ENCODE measurements at regions not wholly inside any gene's neighbourhood (a gene's known extent, or its start where the extent isn't known, plus 50 kb on each side); places are given as distances from the start of the nearest gene placed in this dataset.

DNA sequence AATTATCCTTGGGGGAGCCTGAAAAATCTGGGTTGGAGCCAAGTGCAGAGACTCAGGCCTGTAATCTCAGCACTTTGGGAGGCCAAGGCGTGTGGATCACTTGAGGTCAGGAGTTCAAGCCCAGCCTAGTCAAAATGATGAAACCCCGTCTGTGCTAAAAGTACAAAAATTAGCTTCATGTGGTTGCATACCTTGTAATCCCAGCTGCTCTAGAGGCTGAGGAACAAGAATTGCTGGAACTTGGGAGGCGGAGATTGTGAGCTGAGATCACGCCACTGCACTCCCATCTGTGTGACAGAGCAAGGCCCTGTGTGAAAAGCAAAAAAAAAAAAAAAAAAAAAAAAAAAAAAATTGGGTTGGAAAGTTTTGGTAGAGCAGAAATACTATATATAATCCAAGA is 1563.6 kb upstream of the PRMT6 start:
- H3K4me1 ChIP-seq (ENCODE audit: control insufficient read depth in 1 of 2, low read depth in 2 of 2): no peaks in the 10 kb centered on the region
- H3K27ac ChIP-seq: no peak overlapping the region
- H3K36me3 ChIP-seq: no peaks in the 10 kb centered on the region
- DNase-seq (ENCODE audit: low spot score): no peak
- no peaks in the 10 kb centered on the region for H3K9me3 ChIP-seq
- no peak for ATAC-seq (ENCODE audit: insufficient number of reproducible peaks, low FRiP score, low read depth)
- TF ChIP-seq, protein P1, sequence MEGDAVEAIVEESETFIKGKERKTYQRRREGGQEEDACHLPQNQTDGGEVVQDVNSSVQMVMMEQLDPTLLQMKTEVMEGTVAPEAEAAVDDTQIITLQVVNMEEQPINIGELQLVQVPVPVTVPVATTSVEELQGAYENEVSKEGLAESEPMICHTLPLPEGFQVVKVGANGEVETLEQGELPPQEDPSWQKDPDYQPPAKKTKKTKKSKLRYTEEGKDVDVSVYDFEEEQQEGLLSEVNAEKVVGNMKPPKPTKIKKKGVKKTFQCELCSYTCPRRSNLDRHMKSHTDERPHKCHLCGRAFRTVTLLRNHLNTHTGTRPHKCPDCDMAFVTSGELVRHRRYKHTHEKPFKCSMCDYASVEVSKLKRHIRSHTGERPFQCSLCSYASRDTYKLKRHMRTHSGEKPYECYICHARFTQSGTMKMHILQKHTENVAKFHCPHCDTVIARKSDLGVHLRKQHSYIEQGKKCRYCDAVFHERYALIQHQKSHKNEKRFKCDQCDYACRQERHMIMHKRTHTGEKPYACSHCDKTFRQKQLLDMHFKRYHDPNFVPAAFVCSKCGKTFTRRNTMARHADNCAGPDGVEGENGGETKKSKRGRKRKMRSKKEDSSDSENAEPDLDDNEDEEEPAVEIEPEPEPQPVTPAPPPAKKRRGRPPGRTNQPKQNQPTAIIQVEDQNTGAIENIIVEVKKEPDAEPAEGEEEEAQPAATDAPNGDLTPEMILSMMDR (IDR thresholded peaks at IDR 0.05): no peak
- no peaks in the 10 kb centered on the region for H3K27me3 ChIP-seq (replicated peaks; ENCODE audit: insufficient read depth)
- no peak overlapping the region for H3K4me3 ChIP-seq

GRCh38 chr1:105516068-105516467 is 1540.4 kb upstream of the PRMT6 start:
- Histone ChIP-seq H3K4me1 (ENCODE audit: control insufficient read depth in 1 of 2, low read depth in 2 of 2) (no peaks in the 10 kb centered on the region), H3K36me3 (no peaks in the 10 kb centered on the region), H3K9me3 (no peaks in the 10 kb centered on the region), H3K27ac (no peak overlapping the region), H3K4me3 (no peak overlapping the region), H3K27me3 (replicated peaks; ENCODE audit: insufficient read depth) (no peaks in the 10 kb centered on the region)
- TF ChIP-seq, protein P1 (IDR thresholded peaks at IDR 0.05): no peak
- no peak for ATAC-seq (ENCODE audit: insufficient number of reproducible peaks, low FRiP score, low read depth)
- no peak for DNase-seq (ENCODE audit: low spot score)

DNA sequence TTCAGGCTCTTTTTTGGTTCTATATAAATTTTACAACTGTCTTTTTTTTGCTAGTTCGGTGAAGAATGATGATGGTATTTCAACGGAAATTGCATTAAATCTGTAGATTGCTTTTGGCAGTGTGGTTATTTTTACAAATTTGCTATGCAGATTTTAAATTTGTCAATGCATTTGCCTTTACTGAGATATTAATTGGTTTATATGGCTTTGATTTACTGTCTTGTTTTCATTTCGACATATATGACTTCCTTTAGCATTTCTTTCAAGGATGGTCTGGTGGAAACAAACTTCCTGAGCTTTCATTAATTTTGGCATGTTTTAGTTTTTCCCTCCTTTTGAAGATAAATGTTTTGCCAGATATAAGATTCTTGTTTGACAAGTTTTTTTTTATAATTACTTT is 1522.5 kb upstream of the PRMT6 start:
- TF ChIP-seq, protein P1 (IDR thresholded peaks at IDR 0.05): no peak
- H3K4me1 ChIP-seq (ENCODE audit: control insufficient read depth in 1 of 2, low read depth in 2 of 2): no peaks in the 10 kb centered on the region
- no peak overlapping the region for H3K27ac ChIP-seq
- H3K9me3 ChIP-seq: no peaks in the 10 kb centered on the region
- no peak overlapping the region for H3K4me3 ChIP-seq
- H3K36me3 ChIP-seq: no peaks in the 10 kb centered on the region
- ATAC-seq (ENCODE audit: insufficient number of reproducible peaks, low FRiP score, low read depth) (no peak), DNase-seq (ENCODE audit: low spot score) (no peak)
- H3K27me3 ChIP-seq (replicated peaks; ENCODE audit: insufficient read depth): no peaks in the 10 kb centered on the region

GRCh38 chr1:105544475-105544874 is 1512.0 kb upstream of the PRMT6 start:
- H3K27ac ChIP-seq: no peak overlapping the region
- no peak for DNase-seq (ENCODE audit: low spot score)
- no peaks in the 10 kb centered on the region for H3K4me1 ChIP-seq (ENCODE audit: control insufficient read depth in 1 of 2, low read depth in 2 of 2)
- no peaks in the 10 kb centered on the region for H3K9me3 ChIP-seq
- H3K36me3 ChIP-seq: no peaks in the 10 kb centered on the region
- TF ChIP-seq, protein P1 (IDR thresholded peaks at IDR 0.05): no peak
- no peaks in the 10 kb centered on the region for H3K27me3 ChIP-seq (replicated peaks; ENCODE audit: insufficient read depth)
- no peak overlapping the region for H3K4me3 ChIP-seq
- ATAC-seq (ENCODE audit: insufficient number of reproducible peaks, low FRiP score, low read depth): no peak

GRCh38 chr1:105556266-105556665 is 1500.2 kb upstream of the PRMT6 start:
- H3K9me3 ChIP-seq: no peaks in the 10 kb centered on the region
- H3K27ac ChIP-seq: no peak overlapping the region
- DNase-seq (ENCODE audit: low spot score): no peak
- no peak for ATAC-seq (ENCODE audit: insufficient number of reproducible peaks, low FRiP score, low read depth)
- H3K4me3 ChIP-seq: no peak overlapping the region
- TF ChIP-seq, protein P1 (IDR thresholded peaks at IDR 0.05): no peak
- H3K36me3 ChIP-seq: no peaks in the 10 kb centered on the region
- H3K4me1 ChIP-seq (ENCODE audit: control insufficient read depth in 1 of 2, low read depth in 2 of 2): no peaks in the 10 kb centered on the region
- no peaks in the 10 kb centered on the region for H3K27me3 ChIP-seq (replicated peaks; ENCODE audit: insufficient read depth)

Measured in thoracic aorta (tissue), 2 donors.